Tibial nerve (tissue), 3 donors: ENCODE measurements at regions not wholly inside any gene's neighbourhood (a gene's known extent, or its start where the extent isn't known, plus 50 kb on each side); places are given as distances from the start of the nearest gene placed in this dataset.

Experiments used
- POLR2A ChIP-seq, 2 donors: fragments of 450-650 bp; IDR thresholded peaks; one replicate each; pipeline ENCODE4 v1.6.1; 2017; ENCODE audit warnings: antibody characterized with exemption in 2 of 2, mild to moderate bottlenecking in 2 of 2, moderate library complexity in 2 of 2
- TF ChIP-seq, protein P1 (sequence below), 5 experiments: fragments of 200-600 bp in 3 of 5; fragments of 450-650 bp in 2 of 5; sonication (generic) in 3 of 5; IDR thresholded peaks; one replicate each; pipeline ENCODE4 v1.5.1; 2016 to 2019; ENCODE audit warnings: antibody characterized with exemption in 5 of 5, mild to moderate bottlenecking in 3 of 5, moderate library complexity in 2 of 5

DNA sequence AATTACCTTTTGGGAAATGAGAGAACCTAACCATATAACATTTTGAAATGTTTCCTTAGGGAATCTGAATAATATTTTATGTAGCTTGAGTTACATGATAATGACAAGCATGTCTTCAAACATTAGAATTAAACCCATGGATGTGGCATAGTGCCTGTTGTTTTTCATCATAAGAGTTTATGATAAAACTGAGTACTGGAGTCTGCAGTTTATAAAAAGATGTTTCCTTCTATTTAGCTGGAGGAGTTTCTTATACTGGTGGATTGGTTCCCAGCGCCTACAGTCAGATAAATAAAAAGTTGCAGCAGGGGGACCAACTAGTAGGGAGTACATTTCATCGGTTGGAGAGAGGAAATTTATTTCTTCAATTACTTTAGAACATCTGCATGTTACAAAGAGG, 70.1 kb upstream of the PCDH18 start:
- TF ChIP-seq, protein P1, sequence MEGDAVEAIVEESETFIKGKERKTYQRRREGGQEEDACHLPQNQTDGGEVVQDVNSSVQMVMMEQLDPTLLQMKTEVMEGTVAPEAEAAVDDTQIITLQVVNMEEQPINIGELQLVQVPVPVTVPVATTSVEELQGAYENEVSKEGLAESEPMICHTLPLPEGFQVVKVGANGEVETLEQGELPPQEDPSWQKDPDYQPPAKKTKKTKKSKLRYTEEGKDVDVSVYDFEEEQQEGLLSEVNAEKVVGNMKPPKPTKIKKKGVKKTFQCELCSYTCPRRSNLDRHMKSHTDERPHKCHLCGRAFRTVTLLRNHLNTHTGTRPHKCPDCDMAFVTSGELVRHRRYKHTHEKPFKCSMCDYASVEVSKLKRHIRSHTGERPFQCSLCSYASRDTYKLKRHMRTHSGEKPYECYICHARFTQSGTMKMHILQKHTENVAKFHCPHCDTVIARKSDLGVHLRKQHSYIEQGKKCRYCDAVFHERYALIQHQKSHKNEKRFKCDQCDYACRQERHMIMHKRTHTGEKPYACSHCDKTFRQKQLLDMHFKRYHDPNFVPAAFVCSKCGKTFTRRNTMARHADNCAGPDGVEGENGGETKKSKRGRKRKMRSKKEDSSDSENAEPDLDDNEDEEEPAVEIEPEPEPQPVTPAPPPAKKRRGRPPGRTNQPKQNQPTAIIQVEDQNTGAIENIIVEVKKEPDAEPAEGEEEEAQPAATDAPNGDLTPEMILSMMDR (IDR thresholded peaks at IDR 0.05), result no peak
- no peak for TF ChIP-seq POLR2A (IDR thresholded peaks at IDR 0.05)
